OCI-LY7 (cell line): ENCODE measurements at regions not wholly inside any gene's neighbourhood (a gene's known extent, or its start where the extent isn't known, plus 50 kb on each side); places are given as distances from the start of the nearest gene placed in this dataset.

ENCODE experiments used
- BruUV-seq: library from RNA; stranded (reverse); fragments of 400-500 nt; replicated peaks from 2 replicates; lab custom pipeline; 2021; lab: Mats Ljungman, UMichigan
- CTCF ChIA-PET: fragments of 300-600 bp; sonication (Branson Sonifier 250); formaldehyde crosslinking; loops from one replicate; lab custom pipeline; 2022; ENCODE audit warnings: antibody characterized with exemption; ENCODE audit not compliant: unreplicated experiment; lab: Charles Lee
- POLR2A ChIA-PET: fragments of 300-600 bp; sonication (Branson Sonifier 250); formaldehyde crosslinking; loops from one replicate; lab custom pipeline; 2022; ENCODE audit warnings: antibody characterized with exemption; lab: Charles Lee
- DNase-seq: peaks from one replicate; pipeline ENCODE4 v3.0.0-alpha.2; 2015; ENCODE audit warnings: low spot score
- H2AFZ ChIP-seq: fragments of 200-600 bp; sonication (generic), shearing (Covaris generic); 2 replicates; pipeline ENCODE4 v1.6.1; 2014; ENCODE audit warnings: mild to moderate bottlenecking, antibody characterized with exemption, low read length, moderate library complexity
- H3K27ac ChIP-seq: fragments of 200-600 bp; sonication (generic); 2 replicates; pipeline ENCODE4 v1.5.1; 2014; ENCODE audit warnings: mixed run types, low read depth, mild to moderate bottlenecking, moderate library complexity, low read length, inconsistent platforms; ENCODE audit not compliant: poor library complexity, severe bottlenecking
- H3K36me3 ChIP-seq: fragments of 200-600 bp; sonication (generic); 2 replicates; pipeline ENCODE4 v1.6.1; 2014; ENCODE audit warnings: mild to moderate bottlenecking, antibody characterized with exemption, low read length, moderate library complexity, mixed read lengths; ENCODE audit not compliant: insufficient read depth
- H3K4me1 ChIP-seq: fragments of 200-600 bp; sonication (generic); 2 replicates; pipeline ENCODE4 v1.5.1; 2014; ENCODE audit warnings: mild to moderate bottlenecking, low read length; ENCODE audit not compliant: insufficient read depth, poor library complexity, severe bottlenecking
- H3K4me2 ChIP-seq: fragments of 200-600 bp; sonication (generic); 2 replicates; pipeline ENCODE4 v1.6.1; 2014; ENCODE audit warnings: mild to moderate bottlenecking, low read length
- H3K4me3 ChIP-seq: fragments of 200-600 bp; sonication (generic); 2 replicates; pipeline ENCODE4 v1.5.1; 2014; ENCODE audit warnings: mild to moderate bottlenecking, low read depth, low read length; ENCODE audit not compliant: poor library complexity, severe bottlenecking
- H3K79me2 ChIP-seq: fragments of 200-600 bp; sonication (generic); 2 replicates; pipeline ENCODE4 v1.6.1; 2016; ENCODE audit warnings: low read depth, mild to moderate bottlenecking, low read length, moderate library complexity, mixed read lengths; ENCODE audit not compliant: insufficient read depth
- H3K9me2 ChIP-seq: fragments of 200-600 bp; sonication (generic); 2 replicates; pipeline ENCODE4 v1.6.1; 2016; ENCODE audit warnings: mild to moderate bottlenecking, low read length, mixed read lengths; ENCODE audit not compliant: insufficient read depth
- H3K9me3 ChIP-seq: fragments of 200-600 bp; sonication (generic); 2 replicates; pipeline ENCODE4 v1.6.1; 2014; ENCODE audit warnings: mild to moderate bottlenecking, mixed run types, low read length, mixed read lengths
- H4K20me1 ChIP-seq: fragments of 200-600 bp; sonication (generic); 2 replicates; pipeline ENCODE4 v1.6.1; 2014; ENCODE audit warnings: mild to moderate bottlenecking, antibody characterized with exemption, low read length, moderate library complexity, mixed read lengths; ENCODE audit not compliant: insufficient read depth
- CTCF ChIP-seq: fragments of 200-600 bp; sonication (generic); conservative IDR thresholded peaks from 2 replicates; pipeline ENCODE4 v1.5.1; 2014; ENCODE audit warnings: mild to moderate bottlenecking, antibody characterized with exemption, low read length, moderate library complexity, mixed read lengths
- EZH2phosphoT487 ChIP-seq: fragments of 200-600 bp; sonication (generic); IDR thresholded peaks from 2 replicates; pipeline ENCODE4 v1.6.1; 2018; ENCODE audit warnings: low read depth, borderline replicate concordance, mild to moderate bottlenecking, mixed run types, antibody characterized with exemption, low read length, moderate library complexity, mixed read lengths
- intact Hi-C: fragments of 100-400 bp; cut with micrococcal nuclease; formaldehyde crosslinking; loops from one replicate; pipeline ENCODE4 v1.10.0; 2022; ENCODE audit not compliant: unreplicated experiment

- Histone ChIP-seq H4K20me1 (no peaks in the 10 kb centered on the region), H3K9me3 (no peaks in the 10 kb centered on the region), H3K36me3 (no peaks in the 10 kb centered on the region), H3K4me2 (no peak overlapping the region), H3K4me3 (no peak overlapping the region), H2AFZ (no peak overlapping the region), H3K27ac (no peak overlapping the region), H3K79me2 (no peaks in the 10 kb centered on the region), H3K4me1 (no peaks in the 10 kb centered on the region), H3K9me2 (no peaks in the 10 kb centered on the region)
- no peak for TF ChIP-seq CTCF
- TF ChIP-seq EZH2phosphoT487 = no peak
- CTCF ChIA-PET = no interaction called here
- intact Hi-C loops = no loop called here
- POLR2A ChIA-PET = no interaction called here
- no peak for DNase-seq
- no TSS peak for BruUV-seq
Measured at GRCh38 chr7:52961084-52961483, 74.3 kb upstream of the POM121L12 start.

GRCh38 chr7:52959878-52960660 lies 75.4 kb upstream of the POM121L12 start:
- Histone ChIP-seq H4K20me1 (no peaks in the 10 kb centered on the region), H2AFZ (no peak overlapping the region), H3K9me3 (no peaks in the 10 kb centered on the region), H3K79me2 (no peaks in the 10 kb centered on the region), H3K9me2 (no peaks in the 10 kb centered on the region), H3K4me1 (no peaks in the 10 kb centered on the region), H3K4me3 (no peak overlapping the region), H3K27ac (no peak overlapping the region), H3K4me2 (no peak overlapping the region), H3K36me3 (no peaks in the 10 kb centered on the region)
- ChIA-PET CTCF (no interaction called here), POLR2A (no interaction called here)
- no peak for DNase-seq
- TF ChIP-seq CTCF = no peak
- no peak for TF ChIP-seq EZH2phosphoT487
- intact Hi-C loops = no loop called here
- no TSS peak for BruUV-seq

- TF ChIP-seq EZH2phosphoT487 = no peak
- TF ChIP-seq CTCF = no peak
- CTCF ChIA-PET = no interaction called here
- POLR2A ChIA-PET = no interaction called here
- H3K4me1 ChIP-seq = no peaks in the 10 kb centered on the region
- no peaks in the 10 kb centered on the region for H3K9me2 ChIP-seq
- H3K4me2 ChIP-seq = no peak overlapping the region
- no peaks in the 10 kb centered on the region for H3K9me3 ChIP-seq
- H3K4me3 ChIP-seq = no peak overlapping the region
- no peaks in the 10 kb centered on the region for H3K79me2 ChIP-seq
- no peak overlapping the region for H2AFZ ChIP-seq
- BruUV-seq = no TSS peak
- H3K36me3 ChIP-seq = no peaks in the 10 kb centered on the region
- intact Hi-C loops = no loop called here
- no peaks in the 10 kb centered on the region for H4K20me1 ChIP-seq
- H3K27ac ChIP-seq = no peak overlapping the region
- DNase-seq = no peak
Measured at GRCh38 chr7:52959336-52959735, 76.1 kb upstream of the POM121L12 start.
